HEK293 (cell line): ENCODE measurements at regions not wholly inside any gene's neighbourhood (a gene's known extent, or its start where the extent isn't known, plus 50 kb on each side); places are given as distances from the start of the nearest gene placed in this dataset.

ENCODE experiments used
- CTCF ChIA-PET: fragments of 350-600 bp; formaldehyde crosslinking; extraction: SDS; loops from one replicate; lab custom pipeline; 2021; ENCODE audit warnings: antibody characterized with exemption; lab: Yijun Ruan, JAX
- POLR2A ChIA-PET: fragments of 300-600 bp; formaldehyde crosslinking; extraction: SDS; loops from one replicate; lab custom pipeline; 2020; ENCODE audit warnings: antibody characterized with exemption, inconsistent platforms; lab: Yijun Ruan, JAX
- H3K27ac ChIP-seq: fragments of 200-500 bp; sonication (Bioruptor generic); 2 replicates; pipeline ENCODE4 v1.5.1; 2014; ENCODE audit warnings: low read depth, low read length, control low read depth, inconsistent platforms; ENCODE audit errors: extremely low read depth
- H3K36me3 ChIP-seq, 2 experiments: fragments of 200-500 bp in 1 of 2; sonication (Bioruptor generic) in 1 of 2; 1 replicate in 1 of 2; 2 replicates in 1 of 2; pipeline ENCODE4 v1.5.1; 2014 to 2017; ENCODE audit warnings: inconsistent platforms in 2 of 2, low read length in 2 of 2; ENCODE audit not compliant: control insufficient read depth in 2 of 2, insufficient read depth in 1 of 2
- H3K4me1 ChIP-seq: fragments of 200-500 bp; sonication (Bioruptor generic); 2 replicates; pipeline ENCODE4 v1.5.1; 2014; ENCODE audit warnings: mild to moderate bottlenecking, low read length, inconsistent platforms; ENCODE audit not compliant: control insufficient read depth, insufficient read depth
- H3K4me3 ChIP-seq: 2 replicates; pipeline ENCODE4 v1.5.1; 2011; ENCODE audit warnings: low read depth, mild to moderate bottlenecking, control low read depth, low read length, moderate library complexity
- H3K9me3 ChIP-seq: fragments of 200-500 bp; sonication (Bioruptor generic); 2 replicates; pipeline ENCODE4 v1.5.1; 2014; ENCODE audit warnings: low read depth, low read length, inconsistent platforms; ENCODE audit not compliant: control insufficient read depth, insufficient read depth
- BCL11A ChIP-seq: fragments of 450-650 bp; formaldehyde crosslinking; IDR thresholded peaks from 2 replicates; pipeline ENCODE4 v1.5.1; 2016; ENCODE audit warnings: low read depth, missing biosample characterization, missing genetic modification characterization
- KLF17 ChIP-seq: fragments of 450-650 bp; formaldehyde crosslinking; IDR thresholded peaks from 2 replicates; pipeline ENCODE4 v1.5.1; 2016; ENCODE audit warnings: missing biosample characterization, missing genetic modification characterization
- PATZ1 ChIP-seq: fragments of 450-650 bp; formaldehyde crosslinking; IDR thresholded peaks from 2 replicates; pipeline ENCODE4 v1.5.1; 2016; ENCODE audit warnings: missing biosample characterization, missing genetic modification characterization
- PRDM6 ChIP-seq: fragments of 450-650 bp; formaldehyde crosslinking; IDR thresholded peaks from 2 replicates; pipeline ENCODE4 v1.5.1; 2017; ENCODE audit warnings: missing biosample characterization, missing genetic modification characterization
- SCRT1 ChIP-seq: fragments of 450-650 bp; formaldehyde crosslinking; IDR thresholded peaks from 2 replicates; pipeline ENCODE4 v1.5.1; 2016; ENCODE audit warnings: missing biosample characterization, missing genetic modification characterization, borderline replicate concordance
- SCRT2 ChIP-seq: fragments of 450-650 bp; formaldehyde crosslinking; IDR thresholded peaks from 2 replicates; pipeline ENCODE4 v1.5.1; 2016; ENCODE audit warnings: missing biosample characterization, missing genetic modification characterization
- TCF7L2 ChIP-seq: IDR thresholded peaks from 2 replicates; pipeline ENCODE4 v1.6.1; 2011; ENCODE audit warnings: low read depth, mild to moderate bottlenecking, inconsistent platforms, low read length, moderate library complexity, borderline replicate concordance
- YY1 ChIP-seq: fragments of 450-650 bp; formaldehyde crosslinking; IDR thresholded peaks from 2 replicates; pipeline ENCODE4 v1.5.1; 2018; ENCODE audit warnings: missing biosample characterization, missing genetic modification characterization
- ZBTB10 ChIP-seq: fragments of 450-650 bp; formaldehyde crosslinking; IDR thresholded peaks from 2 replicates; pipeline ENCODE4 v1.5.1; 2016; ENCODE audit warnings: missing biosample characterization, missing genetic modification characterization
- ZBTB49 ChIP-seq: fragments of 450-650 bp; formaldehyde crosslinking; IDR thresholded peaks from 2 replicates; pipeline ENCODE4 v1.5.1; 2016; ENCODE audit warnings: missing biosample characterization, missing genetic modification characterization, low read depth
- ZFHX2 ChIP-seq: fragments of 450-650 bp; formaldehyde crosslinking; conservative IDR thresholded peaks from 2 replicates; pipeline ENCODE4 v1.5.1; 2016; ENCODE audit warnings: missing biosample characterization, missing genetic modification characterization
- ZNF16 ChIP-seq: fragments of 450-650 bp; formaldehyde crosslinking; IDR thresholded peaks from 2 replicates; pipeline ENCODE4 v1.5.1; 2016; ENCODE audit warnings: low read depth, missing biosample characterization, missing genetic modification characterization
- ZNF19 ChIP-seq: fragments of 450-650 bp; formaldehyde crosslinking; IDR thresholded peaks from 2 replicates; pipeline ENCODE4; 2016; ENCODE audit warnings: missing biosample characterization, missing genetic modification characterization, low read depth
- ZNF239 ChIP-seq: fragments of 450-650 bp; formaldehyde crosslinking; IDR thresholded peaks from 2 replicates; pipeline ENCODE4 v1.5.1; 2016; ENCODE audit warnings: missing biosample characterization, missing genetic modification characterization
- ZNF274 ChIP-seq, 2 experiments: fragments of 200-500 bp in 1 of 2; fragments of 450-650 bp in 1 of 2; sonication (Bioruptor generic) in 1 of 2; formaldehyde crosslinking in 1 of 2; IDR thresholded peaks; 2 replicates each; pipeline versions ENCODE4 v1.5.1 to v1.6.1; 2014 to 2016; ENCODE audit warnings: borderline replicate concordance in 1 of 2, inconsistent platforms in 1 of 2, low read length in 1 of 2, missing biosample characterization in 1 of 2, missing genetic modification characterization in 1 of 2
- ZNF292 ChIP-seq: fragments of 450-650 bp; formaldehyde crosslinking; IDR thresholded peaks from 2 replicates; pipeline ENCODE4 v1.5.1; 2016; ENCODE audit warnings: low read depth, missing biosample characterization, missing genetic modification characterization, borderline replicate concordance
- ZNF311 ChIP-seq: fragments of 450-650 bp; formaldehyde crosslinking; IDR thresholded peaks from 2 replicates; pipeline ENCODE4 v1.5.1; 2017; ENCODE audit warnings: missing biosample characterization, missing genetic modification characterization, borderline replicate concordance
- ZNF391 ChIP-seq: fragments of 450-650 bp; formaldehyde crosslinking; IDR thresholded peaks from 2 replicates; pipeline ENCODE4 v1.5.1; 2016; ENCODE audit warnings: low read depth, missing biosample characterization, missing genetic modification characterization, borderline replicate concordance
- ZNF521 ChIP-seq: fragments of 450-650 bp; formaldehyde crosslinking; IDR thresholded peaks from 2 replicates; pipeline ENCODE4 v1.5.1; 2017; ENCODE audit warnings: missing biosample characterization, mild to moderate bottlenecking, missing genetic modification characterization
- ZNF596 ChIP-seq: fragments of 450-650 bp; IDR thresholded peaks from 2 replicates; pipeline ENCODE4 v1.5.0; 2018; ENCODE audit warnings: missing biosample characterization, mild to moderate bottlenecking, missing genetic modification characterization, moderate library complexity
- ZNF654 ChIP-seq: fragments of 450-650 bp; formaldehyde crosslinking; IDR thresholded peaks from 2 replicates; pipeline ENCODE4 v1.5.1; 2016; ENCODE audit warnings: low read depth, missing biosample characterization, missing genetic modification characterization
- ZNF704 ChIP-seq: fragments of 450-650 bp; formaldehyde crosslinking; IDR thresholded peaks from 2 replicates; pipeline ENCODE4 v1.5.1; 2016; ENCODE audit warnings: missing biosample characterization, missing genetic modification characterization

GRCh38 chr17:72576289-72576759 lies 455.5 kb downstream of the SOX9 start (continued):
- TF ChIP-seq ZNF311 (no peak), ZNF596 (tag by site-specific recombination) (no peak)

- ChIA-PET POLR2A (interaction anchor here (5.8 kb wide), 1 partner anchor 13 kb away, joined by 41 read pairs; no protein-coding TSS in a partner anchor), CTCF (interaction anchor here (0.6 to 4.3 kb wide), 5 partner anchors 16 to 1912 kb away, joined by 3 to 47 read pairs (median 3); no protein-coding TSS in a partner anchor)
- H3K4me1 ChIP-seq: peaks cover 3% of the 10 kb centered on the region; the same call in 1 of the 2 replicates
- no peak overlapping the region for H3K4me3 ChIP-seq
- no peak overlapping the region for H3K27ac ChIP-seq
- no peaks in the 10 kb centered on the region for H3K9me3 ChIP-seq
- no peaks in the 10 kb centered on the region for H3K36me3 ChIP-seq
- TF ChIP-seq ZNF16 (tag by site-specific recombination) (no peak), ZNF521 (tag by site-specific recombination) (no peak), ZFHX2 (tag by site-specific recombination) (no peak), PATZ1 (tag by site-specific recombination) (no peak), ZNF654 (tag by site-specific recombination) (no peak), ZNF391 (tag by site-specific recombination) (no peak), KLF17 (tag by site-specific recombination) (no peak), ZNF292 (tag by site-specific recombination) (no peak), ZNF274 (IDR thresholded peaks at IDR 0.05; ENCODE audit: low read length) (no peak), ZNF274 (tag by site-specific recombination; IDR thresholded peaks at IDR 0.05; ENCODE audit: borderline replicate concordance) (no peak), ZNF239 (tag by site-specific recombination) (no peak), ZNF19 (tag by site-specific recombination) (no peak), ZNF704 (tag by site-specific recombination) (no peak), ZBTB49 (tag by site-specific recombination) (no peak), TCF7L2 (no peak), YY1 (tag by site-specific recombination) (no peak), PRDM6 (tag by site-specific recombination) (no peak), SCRT2 (tag by site-specific recombination) (no peak), SCRT1 (tag by site-specific recombination) (no peak), BCL11A (tag by site-specific recombination) (no peak), ZBTB10 (tag by site-specific recombination) (no peak)
Observed at GRCh38 chr17:72578817-72579470, 458.1 kb downstream of the SOX9 start.
